NCI-H146 (cell line): ENCODE measurements at regions not wholly inside any gene's neighbourhood (a gene's known extent, or its start where the extent isn't known, plus 50 kb on each side); places are given as distances from the start of the nearest gene placed in this dataset.
"Not testable (repeated sequence)": the region's sequence is repeated elsewhere in the genome, so short reads cannot be mapped to it uniquely, and the experiment has no call there.

ENCODE experiments used
- DNase-seq: peaks from one replicate; lab custom pipeline; 2025; lab: John Stamatoyannopoulos, UW

GRCh38 chr3:74273555-74274402, 340.7 kb downstream of the CNTN3 start:
- DNase-seq: no peak

GRCh38 chr3:74273091-74273490, 341.4 kb downstream of the CNTN3 start:
- DNase-seq: no peak

- no peak for DNase-seq
Observed at GRCh38 chr3:74271541-74271940, 342.9 kb downstream of the CNTN3 start.

- no peak for DNase-seq
Observed at GRCh38 chr3:74269689-74270088, 344.8 kb downstream of the CNTN3 start.

- no peak for DNase-seq
Observed at GRCh38 chr3:74268753-74269152, 345.7 kb downstream of the CNTN3 start.

GRCh38 chr3:74267588-74268184, 346.8 kb downstream of the CNTN3 start:
- peak; percentile 48 for DNase-seq

- no peak for DNase-seq
Observed at GRCh38 chr3:74267131-74267530, 347.3 kb downstream of the CNTN3 start.

GRCh38 chr3:74265069-74265468, 349.4 kb downstream of the CNTN3 start:
- DNase-seq: no peak

GRCh38 chr3:74263031-74263430, 351.4 kb downstream of the CNTN3 start:
- DNase-seq: no peak

GRCh38 chr3:74233091-74233490, 381.4 kb downstream of the CNTN3 start:
- no peak for DNase-seq

GRCh38 chr3:74217467-74217866, 397.0 kb downstream of the CNTN3 start:
- no peak for DNase-seq

- DNase-seq: no peak
Observed at GRCh38 chr3:74214286-74214685, 400.2 kb downstream of the CNTN3 start.

- DNase-seq: no peak
Observed at GRCh38 chr3:74210739-74211138, 403.7 kb downstream of the CNTN3 start.

GRCh38 chr3:74200952-74201351, 413.5 kb downstream of the CNTN3 start:
- DNase-seq: no peak

- not testable (repeated sequence) for DNase-seq
Observed at GRCh38 chr3:74178664-74179063, 435.8 kb downstream of the CNTN3 start.

GRCh38 chr3:74173090-74173489, 441.4 kb downstream of the CNTN3 start:
- DNase-seq: no peak

- no peak for DNase-seq
Observed at GRCh38 chr3:74167926-74168325, 446.5 kb downstream of the CNTN3 start.

GRCh38 chr3:74165211-74165610, 449.2 kb downstream of the CNTN3 start:
- DNase-seq: no peak

- DNase-seq: no peak
Observed at GRCh38 chr3:74149466-74149865, 465.0 kb downstream of the CNTN3 start.

- no peak for DNase-seq
Observed at GRCh38 chr3:74145277-74145676, 469.2 kb downstream of the CNTN3 start.

- DNase-seq: no peak
Observed at GRCh38 chr3:74139648-74140047, 474.8 kb downstream of the CNTN3 start.

- DNase-seq: no peak
Observed at GRCh38 chr3:74137790-74138189, 476.7 kb downstream of the CNTN3 start.

GRCh38 chr3:74135808-74136207, 478.7 kb downstream of the CNTN3 start:
- DNase-seq: no peak

- DNase-seq: no peak
Observed at GRCh38 chr3:74134831-74135230, 479.6 kb downstream of the CNTN3 start.
